Activated CD4-positive, alpha-beta T cell treated with anti-CD3 and anti-CD28 coated beads for 36 hours (primary cell): ENCODE measurements at regions not wholly inside any gene's neighbourhood (a gene's known extent, or its start where the extent isn't known, plus 50 kb on each side); places are given as distances from the start of the nearest gene placed in this dataset.

Source experiments
- ATAC-seq: fragments of 200-7000 bp; cut with Tn5 transposase; one replicate; pipeline ENCODE4 v1.10.0; 2021; ENCODE audit warnings: mild to moderate bottlenecking, moderate library complexity
- CTCF ChIA-PET: fragments of 350-600 bp; sonication (Branson Sonifier 250); formaldehyde crosslinking; loops from one replicate; lab custom pipeline; 2021; ENCODE audit warnings: antibody characterized with exemption; lab: Charles Lee
- POLR2A ChIA-PET: fragments of 350-600 bp; sonication (Branson Sonifier 250); formaldehyde crosslinking; loops from one replicate; lab custom pipeline; 2021; ENCODE audit warnings: antibody characterized with exemption, inconsistent platforms; lab: Charles Lee
- DNase-seq: peaks from one replicate; pipeline ENCODE4 v3.0.0-alpha.2; 2020
- H3K27ac Mint-ChIP-seq: one replicate; pipeline ENCODE4 v1.8.0; 2021; ENCODE audit warnings: mixed read lengths
- H3K27me3 Mint-ChIP-seq: one replicate; pipeline ENCODE4 v1.8.0; 2021; ENCODE audit warnings: mixed read lengths
- H3K36me3 Mint-ChIP-seq: one replicate; pipeline ENCODE4 v1.8.0; 2021; ENCODE audit warnings: low read depth, mixed read lengths
- H3K4me1 Mint-ChIP-seq: one replicate; pipeline ENCODE4 v1.8.0; 2021; ENCODE audit warnings: mixed read lengths
- H3K4me3 Mint-ChIP-seq: one replicate; pipeline ENCODE4 v1.8.0; 2021; ENCODE audit warnings: mild to moderate bottlenecking, moderate library complexity, mixed read lengths
- H3K9me3 Mint-ChIP-seq: one replicate; pipeline ENCODE4 v1.8.0; 2021; ENCODE audit warnings: low read depth, mixed read lengths
- intact Hi-C, 2 experiments: fragments of 100-400 bp; cut with DNase I in 1 of 2; cut with micrococcal nuclease in 1 of 2; formaldehyde crosslinking; loops; one replicate each; pipeline versions ENCODE4 v1.14.2 to v1.15.1; 2022 to 2024; cut with DNase I, micrococcal nuclease

DNA sequence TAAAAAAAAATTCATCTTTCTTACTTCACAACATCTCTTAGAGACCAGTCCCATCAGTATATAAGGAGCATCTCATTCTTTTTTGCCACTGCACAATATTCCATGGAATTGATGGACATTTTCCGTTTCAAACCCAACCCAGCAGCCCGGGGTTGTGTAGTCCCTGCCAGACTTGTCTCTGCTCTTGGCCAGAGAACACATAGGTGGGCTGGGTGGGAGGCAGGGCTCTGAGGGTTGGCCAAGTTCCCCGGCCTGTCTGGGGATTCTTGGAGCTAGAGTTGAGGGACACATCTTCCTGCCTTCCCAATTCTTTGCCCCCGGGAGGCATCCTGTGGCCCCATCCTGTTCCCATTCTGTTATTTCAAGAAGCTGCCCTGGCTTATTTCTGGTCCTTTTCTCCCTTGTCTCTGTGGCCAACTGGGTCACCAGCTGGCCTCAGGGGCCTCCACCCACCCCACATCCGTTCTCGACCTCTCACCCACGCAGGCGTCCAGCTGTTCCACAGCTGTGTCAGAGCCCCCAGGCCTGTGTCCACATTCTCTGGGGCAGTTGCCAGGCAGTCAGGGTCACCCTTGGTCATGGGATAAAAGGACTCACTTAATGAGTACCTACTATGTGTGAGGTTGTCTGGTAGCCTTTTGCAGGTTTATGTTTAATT, 52.0 kb upstream of the CCDC63 start:
- H3K9me3 Mint-ChIP-seq = peaks cover 5% of the 10 kb centered on the region
- H3K27ac Mint-ChIP-seq = no peak overlapping the region

DNA sequence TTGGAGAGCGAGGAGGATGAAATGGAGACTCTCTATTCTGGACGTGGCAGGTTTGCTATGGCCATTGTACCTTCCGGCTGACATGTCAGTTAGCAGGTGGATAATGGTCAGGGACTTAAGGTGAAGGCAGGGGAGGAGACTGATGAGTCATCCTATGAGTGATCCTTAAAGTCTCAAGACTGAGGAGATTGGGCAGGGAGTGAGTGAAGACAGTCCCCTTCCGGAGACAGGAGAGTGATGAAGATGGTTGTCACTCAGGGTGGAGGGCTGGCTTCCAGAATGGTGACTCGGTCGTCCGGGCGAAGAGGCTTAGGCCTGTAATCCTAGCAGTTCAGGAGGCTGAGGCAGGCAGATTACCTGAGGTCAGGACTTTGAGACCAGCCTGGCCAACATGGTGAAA, 49.8 kb upstream of the CCDC63 start:
- POLR2A ChIA-PET = no interaction called here
- Mint-ChIP-seq H3K9me3 (peaks cover 8% of the 10 kb centered on the region), H3K4me3 (no peak overlapping the region), H3K27me3 (no peaks in the 10 kb centered on the region), H3K27ac (no peak overlapping the region), H3K36me3 (no peaks in the 10 kb centered on the region), H3K4me1 (peaks cover 1% of the 10 kb centered on the region)
- CTCF ChIA-PET = interaction anchor here (0.6 to 0.9 kb wide), 3 partner anchors 74 to 655 kb away, joined by 3 to 4 read pairs (median 4); partner anchors contain the start of genes RAD9B and VPS29
- no peak for ATAC-seq
- intact Hi-C loops = no loop called here
- DNase-seq = no peak

More for the DNA sequence above, 52.0 kb upstream of the CCDC63 start:
- CTCF ChIA-PET = interaction anchor here (0.6 kb wide), 2 partner anchors 21 to 513 kb away, joined by 3 read pairs; no protein-coding TSS in a partner anchor
- intact Hi-C loops = no loop called here
- POLR2A ChIA-PET = no interaction called here
- H3K4me3 Mint-ChIP-seq = no peak overlapping the region
- no peak for ATAC-seq
- H3K36me3 Mint-ChIP-seq = no peaks in the 10 kb centered on the region
- peaks cover 8% of the 10 kb centered on the region for H3K4me1 Mint-ChIP-seq
- H3K27me3 Mint-ChIP-seq = no peaks in the 10 kb centered on the region
- no peak for DNase-seq
